GM18907 (cell line): ENCODE measurements at regions not wholly inside any gene's neighbourhood (a gene's known extent, or its start where the extent isn't known, plus 50 kb on each side); places are given as distances from the start of the nearest gene placed in this dataset.
"Not testable (repeated sequence)": the region's sequence is repeated elsewhere in the genome, so short reads cannot be mapped to it uniquely, and the experiment has no call there.

ENCODE experiments used
- ATAC-seq: cut with Tn5 transposase; IDR thresholded peaks from one replicate; pipeline ENCODE4 v1.9.1; 2021; ENCODE audit warnings: mild to moderate bottlenecking, moderate library complexity; ENCODE audit not compliant: unreplicated experiment

DNA sequence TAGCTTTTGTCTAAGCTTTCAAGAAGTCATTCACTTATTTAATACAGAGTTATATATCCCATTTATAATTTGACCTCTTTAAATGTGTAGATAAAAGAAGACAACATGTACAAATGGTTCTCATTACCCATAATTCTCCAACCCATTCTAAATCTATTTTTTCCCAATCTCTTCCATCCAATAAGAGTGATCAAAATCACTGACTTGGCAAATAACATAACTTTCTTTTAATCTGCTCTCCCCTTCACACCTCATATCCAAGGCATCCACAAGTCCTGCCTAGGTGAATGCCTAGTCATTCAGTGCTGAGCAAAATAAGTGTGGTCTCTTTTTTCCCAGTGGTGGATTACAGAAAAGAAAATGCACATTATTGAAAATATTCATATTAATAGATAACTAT is 1231.1 kb downstream of the CDH11 start:
- ATAC-seq, result no peak

DNA sequence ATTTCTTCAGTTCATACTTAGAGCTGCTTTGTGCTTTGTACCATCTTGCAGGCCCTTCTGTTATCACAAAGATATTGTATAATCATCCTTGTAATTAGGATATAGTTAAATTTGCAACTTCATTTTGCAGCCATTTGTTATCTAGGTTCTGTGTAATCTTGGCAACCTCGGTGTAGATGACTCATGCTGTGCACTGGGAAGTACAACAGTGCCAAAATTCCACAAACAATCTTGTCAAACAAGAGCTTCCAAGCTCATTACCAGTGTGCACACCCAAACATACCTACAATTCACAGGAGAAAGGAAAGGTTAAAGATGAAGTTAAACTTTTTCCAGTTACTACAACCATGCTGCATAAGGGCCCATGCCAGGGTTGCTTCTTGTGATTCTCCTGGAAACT is 1231.8 kb downstream of the CDH11 start:
- no peak for ATAC-seq

GRCh38 chr16:63883091-63883490 is 1238.8 kb downstream of the CDH11 start:
- ATAC-seq, result no peak

DNA sequence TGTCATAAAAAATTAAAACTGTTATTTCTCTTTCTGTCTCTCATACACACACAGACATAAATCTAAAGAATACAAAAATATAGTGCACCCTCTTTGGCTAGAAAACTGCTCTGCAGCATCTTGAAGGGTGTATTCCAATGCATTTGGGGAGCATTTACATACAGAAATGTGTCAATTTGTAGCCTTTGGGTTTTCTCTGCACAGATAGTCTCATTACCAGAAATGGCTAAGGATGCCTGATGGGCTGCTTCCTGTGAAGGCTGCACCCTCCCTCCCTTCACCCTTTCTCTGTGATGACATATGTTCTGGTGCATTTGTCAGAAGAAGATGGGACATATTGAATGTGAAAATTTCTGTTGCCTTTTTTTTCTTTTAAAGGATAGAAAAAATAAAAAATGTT is 1239.3 kb downstream of the CDH11 start:
- no peak for ATAC-seq

DNA sequence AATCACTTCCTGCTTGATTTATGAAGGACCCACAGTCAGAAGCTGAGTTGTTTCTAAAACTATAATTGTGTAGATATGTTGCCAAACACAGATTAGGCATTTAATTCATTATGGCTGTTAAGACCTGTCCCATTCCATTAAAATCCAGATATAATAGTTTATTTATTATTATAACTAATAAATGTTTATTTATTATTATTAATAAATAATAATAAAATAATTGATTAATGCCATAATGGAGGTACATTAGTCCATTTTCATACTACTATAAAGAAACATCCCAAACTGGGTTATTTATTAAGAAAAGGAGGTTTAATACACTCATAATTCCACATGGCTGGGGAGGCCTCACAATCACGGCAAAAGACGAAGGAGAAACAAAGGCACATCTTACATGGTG is 1240.9 kb downstream of the CDH11 start:
- no peak for ATAC-seq

DNA sequence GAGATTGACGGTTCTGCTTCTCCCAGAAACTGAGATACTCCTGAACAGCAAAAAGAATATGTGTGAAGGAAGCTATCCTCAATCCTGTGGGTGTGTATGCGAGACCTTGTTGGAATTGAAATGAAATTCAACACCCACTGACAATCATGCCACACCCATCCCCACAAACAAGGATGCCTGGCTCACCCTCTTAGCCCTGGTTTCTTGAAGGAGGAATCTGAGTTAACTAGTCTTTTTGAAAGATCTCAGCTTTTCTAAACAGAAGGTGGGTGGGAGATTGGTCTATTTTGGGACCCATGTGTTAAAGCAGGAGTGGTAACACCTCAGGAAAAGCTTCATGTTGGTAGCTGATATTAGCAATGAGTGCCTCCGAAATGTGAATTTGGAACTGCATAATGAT is 1244.5 kb downstream of the CDH11 start:
- ATAC-seq, result no peak

DNA sequence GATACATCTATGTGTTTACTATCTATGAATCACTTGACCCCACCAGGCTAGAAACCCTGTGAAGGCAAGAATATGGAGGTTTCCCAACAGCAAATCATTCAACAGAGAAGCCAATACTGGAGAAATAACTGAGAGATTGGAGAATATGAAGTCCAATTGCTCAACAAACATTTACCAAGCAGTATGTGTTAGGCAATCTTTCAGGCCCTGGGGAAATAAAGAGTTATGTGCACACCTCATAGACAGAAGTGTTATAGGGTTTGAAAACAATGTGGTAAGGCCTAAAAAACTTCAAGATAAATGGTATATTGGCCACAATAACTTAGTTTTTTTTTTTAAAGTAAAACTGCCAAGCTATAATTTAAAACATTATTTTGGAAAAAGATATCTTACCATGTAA is 1245.8 kb downstream of the CDH11 start:
- ATAC-seq, result no peak

- ATAC-seq, result not testable (repeated sequence)
Measured at GRCh38 chr16:63860700-63861099, 1261.2 kb downstream of the CDH11 start.

DNA sequence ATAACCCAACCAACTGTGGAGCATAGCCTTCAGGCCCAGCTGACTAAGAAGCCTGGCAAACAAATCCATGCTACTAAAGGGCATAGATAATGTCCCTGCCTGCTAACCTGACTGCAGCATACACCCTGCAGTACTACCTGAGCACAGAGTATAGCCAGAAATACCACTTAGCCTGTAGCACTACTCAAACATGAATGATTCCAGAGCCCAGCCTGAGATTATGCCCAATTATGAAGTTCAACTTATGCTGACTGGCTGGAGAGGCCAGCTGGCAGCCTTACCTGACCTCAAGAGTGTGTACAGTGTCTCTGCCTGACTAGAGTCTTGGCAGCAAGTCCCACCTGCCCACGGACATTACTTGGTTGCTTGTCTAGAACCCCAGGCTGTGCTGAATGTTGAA is 1265.3 kb downstream of the CDH11 start:
- ATAC-seq, result no peak

- no peak for ATAC-seq
Measured at GRCh38 chr16:63850979-63851378, 1270.9 kb downstream of the CDH11 start.

- no peak for ATAC-seq
Measured at GRCh38 chr16:63841271-63841670, 1280.6 kb downstream of the CDH11 start.

DNA sequence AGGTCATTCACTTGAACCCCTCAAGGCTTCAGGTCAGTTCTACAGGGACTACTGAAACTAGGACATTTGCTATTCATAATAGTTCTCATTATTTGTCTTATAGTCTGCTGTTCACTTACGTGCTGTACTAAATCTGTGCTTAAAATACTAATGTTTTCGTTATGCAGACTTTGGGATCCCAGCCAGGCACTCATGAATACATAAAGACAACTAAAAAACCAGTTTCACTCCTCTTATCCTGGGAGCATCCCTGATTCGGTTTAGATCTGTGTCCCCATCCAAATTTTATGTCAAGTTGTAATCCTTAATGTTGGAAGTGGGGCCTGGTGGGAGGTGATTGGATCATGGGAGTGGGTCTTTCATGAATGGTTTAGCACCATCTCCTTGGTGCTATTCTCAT is 1291.8 kb downstream of the CDH11 start:
- no peak for ATAC-seq

- no peak for ATAC-seq
Measured at GRCh38 chr16:63822818-63823217, 1299.0 kb downstream of the CDH11 start.

GRCh38 chr16:63816276-63816675 is 1305.6 kb downstream of the CDH11 start:
- no peak for ATAC-seq

GRCh38 chr16:63813862-63814261 is 1308.0 kb downstream of the CDH11 start:
- ATAC-seq, result no peak

DNA sequence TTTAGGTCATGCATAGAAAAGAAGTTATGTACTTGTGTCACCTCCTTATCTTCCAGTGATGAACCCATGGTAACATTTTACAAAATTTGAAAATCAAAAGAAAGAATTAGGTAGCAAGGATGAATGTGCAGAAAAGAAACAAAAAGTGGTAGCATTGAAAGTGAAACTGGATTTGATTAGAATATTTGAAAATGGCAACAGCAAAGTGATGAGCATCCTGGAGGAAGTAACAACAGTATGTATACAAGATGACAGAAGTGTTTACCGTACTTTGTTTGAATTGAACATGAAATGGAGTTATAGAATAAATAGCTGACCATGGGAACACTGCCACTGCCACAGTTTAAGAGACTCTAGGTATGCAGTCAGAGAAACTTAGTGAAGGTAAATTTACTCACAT is 1313.1 kb downstream of the CDH11 start:
- ATAC-seq, result no peak

DNA sequence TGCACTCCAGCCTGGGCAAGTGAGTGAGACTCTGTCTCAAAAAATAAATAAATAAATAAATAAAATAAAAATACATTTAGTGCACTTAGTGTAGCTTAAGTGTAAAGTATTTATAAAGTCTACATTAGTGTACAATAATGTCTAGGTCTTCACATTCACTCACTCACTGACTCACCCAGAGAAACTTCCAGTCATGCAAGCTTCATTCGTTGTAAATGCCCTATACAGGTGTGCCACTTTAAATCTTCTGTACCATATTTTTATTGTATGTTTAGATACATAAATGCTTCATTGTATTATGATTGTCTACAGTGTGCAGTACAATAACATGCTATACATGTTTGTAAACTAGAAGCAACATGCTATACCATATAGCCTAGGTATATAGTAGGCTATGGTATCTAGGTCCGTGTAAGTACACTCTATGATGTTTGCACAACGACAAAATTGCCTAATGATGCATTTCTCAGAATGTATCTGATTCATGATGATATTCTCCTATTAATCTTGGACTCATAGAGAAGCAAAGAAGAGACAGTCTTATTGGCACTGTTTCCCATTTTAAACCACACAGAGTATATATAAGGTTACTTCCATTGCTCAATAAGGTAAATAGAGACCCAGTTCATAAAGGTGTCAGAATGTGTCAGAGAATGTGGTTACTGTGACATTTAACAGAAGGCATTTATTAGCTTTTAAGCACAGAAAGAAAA is 1314.9 kb downstream of the CDH11 start:
- no peak for ATAC-seq

DNA sequence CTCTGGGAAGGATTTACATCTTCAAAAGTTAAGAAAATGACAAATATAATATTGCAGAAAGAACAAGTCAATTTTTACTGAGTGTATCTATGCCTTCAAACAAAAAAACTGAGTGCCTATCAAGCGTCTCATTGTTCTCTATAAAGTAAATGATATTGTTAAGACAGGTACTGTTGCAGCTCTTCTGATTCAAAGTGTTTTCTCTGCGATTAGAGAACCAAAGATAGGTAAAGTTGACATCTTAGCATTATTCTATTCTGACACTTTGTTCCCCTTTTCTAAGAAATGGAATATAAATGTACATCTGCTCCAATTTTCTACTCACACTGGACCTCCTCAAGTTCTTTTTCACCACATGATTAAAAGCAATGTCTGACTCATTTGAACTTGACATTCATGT is 1317.7 kb downstream of the CDH11 start:
- no peak for ATAC-seq

DNA sequence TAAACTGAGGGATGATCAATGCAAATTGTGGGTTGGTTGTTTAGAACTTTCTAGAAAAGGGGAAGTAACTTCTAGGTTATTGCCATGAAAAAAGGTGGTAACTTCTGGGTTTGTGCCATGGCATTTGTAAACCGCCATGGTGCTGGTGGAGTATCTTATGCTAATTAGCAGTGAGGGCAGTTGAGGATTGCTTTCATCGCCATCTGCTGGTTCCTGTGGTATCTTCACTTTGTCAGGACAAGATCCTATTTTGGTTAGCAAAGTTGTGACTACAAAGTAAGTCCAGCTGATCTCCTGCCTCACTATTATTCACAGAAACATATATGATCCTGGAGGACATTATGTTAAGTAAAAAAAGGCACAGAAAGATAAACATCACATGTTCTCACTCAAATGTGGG is 1332.3 kb downstream of the CDH11 start:
- ATAC-seq, result no peak

DNA sequence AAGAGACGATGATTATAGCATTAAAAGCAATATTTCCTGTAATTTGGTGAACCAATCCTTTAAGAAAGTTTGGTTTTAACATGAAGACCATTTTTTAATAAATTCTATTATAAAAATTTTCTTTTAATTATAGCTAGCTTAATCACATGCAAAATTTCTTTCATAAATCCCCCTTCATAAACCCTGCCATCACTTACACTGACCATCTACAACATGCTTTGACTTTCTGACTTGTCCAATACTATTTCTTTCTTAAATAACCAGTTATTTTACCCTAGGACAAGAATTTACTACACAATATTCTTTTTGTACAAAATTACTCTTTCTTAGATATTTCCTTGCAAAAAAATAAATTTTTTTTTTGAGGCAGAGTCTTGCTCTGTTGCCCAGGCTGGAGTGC is 1334.8 kb downstream of the CDH11 start:
- ATAC-seq, result no peak

- ATAC-seq, result no peak
Measured at GRCh38 chr16:63785170-63785569, 1336.7 kb downstream of the CDH11 start.

GRCh38 chr16:63776437-63776836 is 1345.4 kb downstream of the CDH11 start:
- ATAC-seq, result no peak

GRCh38 chr16:63776034-63776433 is 1345.8 kb downstream of the CDH11 start:
- no peak for ATAC-seq
